GM13976 (cell line): ENCODE measurements at regions not wholly inside any gene's neighbourhood (a gene's known extent, or its start where the extent isn't known, plus 50 kb on each side); places are given as distances from the start of the nearest gene placed in this dataset.

ENCODE experiments used
- DNase-seq: peaks from one replicate; pipeline ENCODE4 v3.0.0; 2012; ENCODE audit warnings: low spot score
- CTCF ChIP-seq: IDR thresholded peaks from 2 replicates; pipeline ENCODE4 v1.5.1; 2012; ENCODE audit warnings: borderline replicate concordance, mild to moderate bottlenecking; ENCODE audit not compliant: insufficient read depth; ENCODE audit errors: extremely low read depth, missing control alignments, control extremely low read depth
- in situ Hi-C: fragments of 300-500 bp; cut with MboI; formaldehyde crosslinking; loops from one replicate; pipeline ENCODE4 v1.12.0; 2022; ENCODE audit warnings: low sequenced_read_pairs, mixed read lengths, inconsistent platforms; ENCODE audit not compliant: unreplicated experiment

GRCh38 chr1:67616394-67616985, 68.5 kb upstream of the GADD45A start:
- in situ Hi-C loops: no loop called here
- DNase-seq: no peak
- TF ChIP-seq CTCF: no peak

- TF ChIP-seq CTCF: no peak
- no peak for DNase-seq
- in situ Hi-C loops: no loop called here
Measured at GRCh38 chr1:67618285-67619018, 66.5 kb upstream of the GADD45A start.

GRCh38 chr1:67619080-67619479, 65.9 kb upstream of the GADD45A start:
- in situ Hi-C loops: no loop called here
- no peak for TF ChIP-seq CTCF
- no peak for DNase-seq

- in situ Hi-C loops: no loop called here
- TF ChIP-seq CTCF: no peak
- DNase-seq: no peak
Measured at GRCh38 chr1:67623906-67624305, 61.1 kb upstream of the GADD45A start.

GRCh38 chr1:67624680-67625079, 60.3 kb upstream of the GADD45A start:
- in situ Hi-C loops: no loop called here
- no peak for DNase-seq
- no peak for TF ChIP-seq CTCF

GRCh38 chr1:67626090-67626860, 58.7 kb upstream of the GADD45A start:
- no peak for TF ChIP-seq CTCF
- in situ Hi-C loops: no loop called here
- DNase-seq: no peak
